HuH-7 (cell line): ENCODE measurements at regions not wholly inside any gene's neighbourhood (a gene's known extent, or its start where the extent isn't known, plus 50 kb on each side); places are given as distances from the start of the nearest gene placed in this dataset.

Source experiments
- DNase-seq: peaks from one replicate; pipeline ENCODE4 v3.0.0; 2011; ENCODE audit warnings: low spot score

GRCh38 chr11:15485432-15485831 lies 370.7 kb downstream of the INSC start:
- no peak for DNase-seq

- no peak for DNase-seq
These were observed 374.6 kb downstream of the INSC start for GRCh38 chr11:15489281-15489680.

- no peak for DNase-seq
These were observed 375.8 kb downstream of the INSC start for GRCh38 chr11:15490535-15490934.

- DNase-seq: no peak
These were observed 378.3 kb downstream of the INSC start for GRCh38 chr11:15493066-15493465.

GRCh38 chr11:15493921-15494620 lies 379.3 kb downstream of the INSC start:
- no peak for DNase-seq

GRCh38 chr11:15494740-15495139 lies 380.0 kb downstream of the INSC start:
- DNase-seq: no peak

GRCh38 chr11:15495462-15495861 lies 380.7 kb downstream of the INSC start:
- no peak for DNase-seq

- no peak for DNase-seq
These were observed 382.6 kb downstream of the INSC start for GRCh38 chr11:15497366-15497765.

- DNase-seq: no peak
These were observed 385.0 kb downstream of the INSC start for GRCh38 chr11:15499674-15500073.

- DNase-seq: no peak
These were observed 385.9 kb downstream of the INSC start for GRCh38 chr11:15500643-15501042.

- DNase-seq: no peak
These were observed 386.8 kb downstream of the INSC start for GRCh38 chr11:15501566-15501965.

GRCh38 chr11:15505155-15505554 lies 390.4 kb downstream of the INSC start:
- DNase-seq: no peak

- peak; percentile 6 for DNase-seq
These were observed 392.9 kb downstream of the INSC start for GRCh38 chr11:15507592-15507991.

- DNase-seq: no peak
These were observed 394.4 kb downstream of the INSC start for GRCh38 chr11:15509082-15509481.

- DNase-seq: no peak
These were observed 404.5 kb downstream of the INSC start for GRCh38 chr11:15519124-15519791.

GRCh38 chr11:15519911-15520310 lies 405.2 kb downstream of the INSC start:
- no peak for DNase-seq

GRCh38 chr11:15523543-15523942 lies 408.8 kb downstream of the INSC start:
- DNase-seq: no peak

GRCh38 chr11:15525582-15525981 lies 410.9 kb downstream of the INSC start:
- no peak for DNase-seq

GRCh38 chr11:15526032-15526431 lies 411.3 kb downstream of the INSC start:
- DNase-seq: no peak

- DNase-seq: no peak
These were observed 412.2 kb downstream of the INSC start for GRCh38 chr11:15526859-15527450.

- DNase-seq: no peak
These were observed 417.7 kb downstream of the INSC start for GRCh38 chr11:15532432-15532831.

GRCh38 chr11:15534266-15534665 lies 419.5 kb downstream of the INSC start:
- no peak for DNase-seq

GRCh38 chr11:15535414-15535813 lies 420.7 kb downstream of the INSC start:
- DNase-seq: no peak

- DNase-seq: no peak
These were observed 421.7 kb downstream of the INSC start for GRCh38 chr11:15536438-15536837.
